ENCODE measurements at regions not wholly inside any gene's neighbourhood (a gene's known extent, or its start where the extent isn't known, plus 50 kb on each side); places are given as distances from the start of the nearest gene placed in this dataset.

- no peak for DNase-seq (ENCODE audit: low read depth)
Observed at GRCh38 chr4:99712530-99712929, 54.9 kb upstream of the C4orf54 start.

- DNase-seq (ENCODE audit: low read depth): no peak
Observed at GRCh38 chr4:99712099-99712498, 54.5 kb upstream of the C4orf54 start.

GRCh38 chr4:99711657-99712056 is 54.0 kb upstream of the C4orf54 start:
- no peak for DNase-seq (ENCODE audit: low read depth)

- DNase-seq (ENCODE audit: low read depth): no peak
Observed at GRCh38 chr4:99710681-99711345, 53.2 kb upstream of the C4orf54 start.

- DNase-seq (ENCODE audit: low read depth): no peak
Observed at GRCh38 chr4:99710020-99710419, 52.4 kb upstream of the C4orf54 start.

GRCh38 chr4:99708551-99708950 is 50.9 kb upstream of the C4orf54 start:
- no peak for DNase-seq (ENCODE audit: low read depth)
